GM12878 (cell line): ENCODE measurements at regions not wholly inside any gene's neighbourhood (a gene's known extent, or its start where the extent isn't known, plus 50 kb on each side); places are given as distances from the start of the nearest gene placed in this dataset.

Source experiments
- DPF2 ChIP-seq: fragments of 450-650 bp; IDR thresholded peaks from 2 replicates; pipeline ENCODE4 v1.6.1; 2017; ENCODE audit warnings: mild to moderate bottlenecking
- MYC ChIP-seq: IDR thresholded peaks from 2 replicates; pipeline ENCODE4 v1.6.1; 2011; ENCODE audit warnings: mild to moderate bottlenecking, low read length, moderate library complexity, inconsistent platforms; ENCODE audit not compliant: insufficient read depth, insufficient replicate concordance, insufficient read length, severe bottlenecking
- SMC3 ChIP-seq: IDR thresholded peaks from 2 replicates; pipeline ENCODE4 v1.6.1; 2011; ENCODE audit warnings: low read length, improper control_type of control experiment, borderline replicate concordance
- TAF1 ChIP-seq: IDR thresholded peaks from 2 replicates; pipeline ENCODE4 v1.6.1; 2011; ENCODE audit warnings: mild to moderate bottlenecking, low read depth, low read length, borderline replicate concordance
- ZBED1 ChIP-seq: IDR thresholded peaks from 2 replicates; pipeline ENCODE4 v1.6.1; 2016; ENCODE audit warnings: borderline replicate concordance
- TF ChIP-seq, protein P1 (sequence below), 3 experiments: IDR thresholded peaks in 2 of 3; conservative IDR thresholded peaks in 1 of 3; 2 replicates each; pipeline ENCODE4 v1.5.1; 2011; ENCODE audit warnings: low read depth in 3 of 3, low read length in 3 of 3, mild to moderate bottlenecking in 3 of 3, control low read depth in 2 of 3, moderate library complexity in 2 of 3, inconsistent platforms in 1 of 3, mixed read lengths in 1 of 3; ENCODE audit not compliant: control insufficient read depth in 2 of 3, insufficient read depth in 1 of 3; ENCODE audit errors: extremely low read depth in 1 of 3

DNA sequence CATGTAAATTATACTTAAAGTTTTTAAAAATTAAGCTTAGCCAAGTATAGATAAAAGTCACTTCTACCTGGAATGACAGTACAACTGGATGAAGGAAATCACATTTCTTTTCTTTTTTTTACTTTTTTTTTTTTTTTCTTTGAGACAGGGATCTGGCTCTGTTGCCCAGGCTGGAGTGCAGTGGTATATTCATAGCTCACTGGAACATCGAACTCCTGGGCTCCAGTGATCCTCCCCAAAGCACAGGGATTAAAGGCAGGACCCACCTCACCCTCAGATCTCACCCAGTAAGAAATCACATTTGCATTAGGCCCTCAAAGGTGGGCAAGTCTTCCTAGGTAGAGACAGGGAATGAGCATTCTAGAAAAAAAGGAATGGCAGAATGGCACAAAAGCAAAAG, 69.5 kb upstream of the C1GALT1 start:
- TF ChIP-seq, protein P1, sequence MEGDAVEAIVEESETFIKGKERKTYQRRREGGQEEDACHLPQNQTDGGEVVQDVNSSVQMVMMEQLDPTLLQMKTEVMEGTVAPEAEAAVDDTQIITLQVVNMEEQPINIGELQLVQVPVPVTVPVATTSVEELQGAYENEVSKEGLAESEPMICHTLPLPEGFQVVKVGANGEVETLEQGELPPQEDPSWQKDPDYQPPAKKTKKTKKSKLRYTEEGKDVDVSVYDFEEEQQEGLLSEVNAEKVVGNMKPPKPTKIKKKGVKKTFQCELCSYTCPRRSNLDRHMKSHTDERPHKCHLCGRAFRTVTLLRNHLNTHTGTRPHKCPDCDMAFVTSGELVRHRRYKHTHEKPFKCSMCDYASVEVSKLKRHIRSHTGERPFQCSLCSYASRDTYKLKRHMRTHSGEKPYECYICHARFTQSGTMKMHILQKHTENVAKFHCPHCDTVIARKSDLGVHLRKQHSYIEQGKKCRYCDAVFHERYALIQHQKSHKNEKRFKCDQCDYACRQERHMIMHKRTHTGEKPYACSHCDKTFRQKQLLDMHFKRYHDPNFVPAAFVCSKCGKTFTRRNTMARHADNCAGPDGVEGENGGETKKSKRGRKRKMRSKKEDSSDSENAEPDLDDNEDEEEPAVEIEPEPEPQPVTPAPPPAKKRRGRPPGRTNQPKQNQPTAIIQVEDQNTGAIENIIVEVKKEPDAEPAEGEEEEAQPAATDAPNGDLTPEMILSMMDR (IDR thresholded peaks at IDR 0.05 in 2 of 3, conservative IDR thresholded peaks at IDR 0.05 in 1 of 3; ENCODE audit: control insufficient read depth in 2 of 3, extremely low read depth in 1 of 3, insufficient read depth in 1 of 3, low read depth in 3 of 3, low read length in 3 of 3): no peak
- TF ChIP-seq MYC (no peak), TAF1 (no peak), ZBED1 (no peak), DPF2 (no peak), SMC3 (no peak)
